K562 (cell line): ENCODE measurements at regions not wholly inside any gene's neighbourhood (a gene's known extent, or its start where the extent isn't known, plus 50 kb on each side); places are given as distances from the start of the nearest gene placed in this dataset.

Experiments
- ATAC-seq: fragments of 200-7000 bp; cut with Tn5 transposase; 3 replicates; pipeline ENCODE4 v1.9.1; 2020; ENCODE audit warnings: moderate library complexity
- BruUV-seq: library from RNA; stranded (reverse); fragments of 400-500 nt; replicated peaks from 2 replicates; lab custom pipeline; 2021; lab: Mats Ljungman, UMichigan
- CTCF ChIA-PET: fragments of 300-600 bp; formaldehyde crosslinking; extraction: SDS; loops from one replicate; lab custom pipeline; 2021; ENCODE audit warnings: low intra/inter-chr PET ratio; lab: Yijun Ruan, JAX
- POLR2A ChIA-PET: fragments of 300-600, 350-650 bp; sonication (Branson Sonifier 250); formaldehyde crosslinking; extraction: SDS; loops from one replicate; lab custom pipeline; 2021; ENCODE audit warnings: antibody characterized with exemption, inconsistent platforms; lab: Yijun Ruan, JAX
- DNase-seq, 4 experiments: peaks; one replicate each; pipeline versions ENCODE4 v3.0.0 to v3.0.0-alpha.2; 2011 to 2018; ENCODE audit warnings: low spot score in 3 of 4, mixed read lengths in 3 of 4; ENCODE audit errors: extremely low read depth in 1 of 4
- FAIRE-seq: peaks from 2 replicates; lab custom pipeline; 2011; peaks lifted over from hg19 to GRCh38; lab: Jason Lieb, UNC
- H2AFZ ChIP-seq: 2 replicates; pipeline ENCODE4 v1.6.0; 2011; ENCODE audit warnings: low read depth, low read length, control low read depth, inconsistent platforms
- H3K27ac ChIP-seq: fragments of 200-600 bp; 3 replicates; pipeline ENCODE4 v1.8.0; 2011; ENCODE audit warnings: low read depth, mild to moderate bottlenecking, control low read depth, inconsistent platforms, low read length, moderate library complexity, mixed read lengths; ENCODE audit errors: extremely low read depth
- H3K27me3 ChIP-seq, 2 experiments: fragments of 300-600 bp in 1 of 2; 2 replicates in 1 of 2; 3 replicates in 1 of 2; pipeline versions ENCODE4 v1.6.0 to v1.8.0; 2011; ENCODE audit warnings: inconsistent platforms in 2 of 2, low read length in 2 of 2, mild to moderate bottlenecking in 1 of 2, mixed read lengths in 1 of 2, moderate library complexity in 1 of 2; ENCODE audit not compliant: control insufficient read depth in 2 of 2, insufficient read depth in 2 of 2
- H3K36me3 ChIP-seq: fragments of 300-600 bp; 3 replicates; pipeline ENCODE4 v1.8.0; 2011; ENCODE audit warnings: mild to moderate bottlenecking, low read length, inconsistent platforms; ENCODE audit not compliant: control insufficient read depth, insufficient read depth
- H3K4me1 ChIP-seq, 2 experiments: fragments of 200-600 bp in 1 of 2; replicated peaks in 1 of 2; 2 replicates in 1 of 2; 3 replicates in 1 of 2; pipeline versions ENCODE4 v1.5.1 to v1.8.0; 2011; ENCODE audit warnings: inconsistent platforms in 2 of 2, low read length in 2 of 2, mild to moderate bottlenecking in 1 of 2, mixed read lengths in 1 of 2, moderate library complexity in 1 of 2; ENCODE audit not compliant: control insufficient read depth in 2 of 2, insufficient read depth in 2 of 2
- H3K4me2 ChIP-seq: 2 replicates; pipeline ENCODE4 v1.6.1; 2011; ENCODE audit warnings: low read length, control low read depth, inconsistent platforms, mixed read lengths; ENCODE audit not compliant: insufficient read depth
- H3K4me3 ChIP-seq: fragments of 200-600 bp; sonication (generic), shearing (Covaris generic); 2 replicates; pipeline ENCODE4 v1.5.1; 2016; ENCODE audit warnings: control low read depth, inconsistent platforms
- H3K79me2 ChIP-seq: fragments of 200-600 bp; 3 replicates; pipeline ENCODE4 v1.8.0; 2011; ENCODE audit warnings: low read length, inconsistent platforms; ENCODE audit not compliant: control insufficient read depth, insufficient read depth
- H3K9ac ChIP-seq, 2 experiments: 2 replicates each; pipeline versions ENCODE4 v1.6.0 to v1.6.1; 2011; ENCODE audit warnings: low read depth in 2 of 2, low read length in 2 of 2, control low read depth in 1 of 2, inconsistent platforms in 1 of 2, mild to moderate bottlenecking in 1 of 2, mixed read lengths in 1 of 2; ENCODE audit not compliant: insufficient read depth in 1 of 2
- H3K9me1 ChIP-seq: one replicate; pipeline ENCODE4 v1.6.0; 2011; ENCODE audit warnings: inconsistent platforms, mild to moderate bottlenecking, low read length, moderate library complexity; ENCODE audit not compliant: control insufficient read depth, insufficient read depth
- H3K9me3 ChIP-seq: replicated peaks from 2 replicates; pipeline ENCODE4 v1.5.1; 2011; ENCODE audit warnings: low read depth, low read length, inconsistent platforms; ENCODE audit not compliant: control insufficient read depth, insufficient read depth
- H4K20me1 ChIP-seq: replicated peaks from 2 replicates; pipeline ENCODE4 v1.6.1; 2011; ENCODE audit warnings: low read length, inconsistent platforms, mixed read lengths; ENCODE audit not compliant: control insufficient read depth, insufficient read depth
- BDP1 ChIP-seq: IDR thresholded peaks from 3 replicates; pipeline ENCODE4 v1.6.1; 2011; ENCODE audit not compliant: insufficient read length, insufficient read depth
- CREBBP ChIP-seq: IDR thresholded peaks from one replicate; pipeline ENCODE4 v1.6.1; 2012; ENCODE audit warnings: low read depth, mild to moderate bottlenecking, control low read depth, inconsistent platforms, low read length
- CREM ChIP-seq: IDR thresholded peaks from 2 replicates; pipeline ENCODE4 v1.6.1; 2014; ENCODE audit warnings: antibody characterized with exemption, low read depth
- EHMT2 ChIP-seq: fragments of 450-650 bp; IDR thresholded peaks from 2 replicates; pipeline ENCODE4 v1.6.1; 2018; ENCODE audit warnings: antibody characterized with exemption
- PCBP2 ChIP-seq: fragments of 200-400 bp; formaldehyde crosslinking; IDR thresholded peaks from 2 replicates; pipeline ENCODE4 v1.6.1; 2018; ENCODE audit warnings: low read length, low read depth, mild to moderate bottlenecking, moderate library complexity; ENCODE audit not compliant: poor library complexity, severe bottlenecking
- SIRT6 ChIP-seq: IDR thresholded peaks from one replicate; pipeline ENCODE4 v1.6.1; 2012; ENCODE audit warnings: low read depth, mild to moderate bottlenecking, control low read depth, inconsistent platforms, low read length, moderate library complexity
- SMARCA4 ChIP-seq: fragments of 450-650 bp; IDR thresholded peaks from 2 replicates; pipeline ENCODE4 v1.6.1; 2016
- TBP ChIP-seq: optimal IDR thresholded peaks from 2 replicates; pipeline ENCODE3; 2011; ENCODE audit warnings: low read depth, low read length, improper control_type of control experiment
- TEAD2 ChIP-seq: fragments of 450-650 bp; IDR thresholded peaks from 2 replicates; pipeline ENCODE4 v1.6.1; 2016; ENCODE audit warnings: missing genetic modification characterization, control low read depth, missing compliant biosample characterization
- XRCC3 ChIP-seq: fragments of 450-650 bp; IDR thresholded peaks from 2 replicates; pipeline ENCODE4 v1.6.1; 2017; ENCODE audit warnings: mild to moderate bottlenecking, moderate library complexity
- XRCC5 ChIP-seq: fragments of 200-400 bp; formaldehyde crosslinking; IDR thresholded peaks from 2 replicates; pipeline ENCODE4 v1.6.1; 2017; ENCODE audit warnings: low read depth, mild to moderate bottlenecking, low read length
- ZZZ3 ChIP-seq: fragments of 450-650 bp; IDR thresholded peaks from 2 replicates; pipeline ENCODE4 v1.6.1; 2016; ENCODE audit warnings: antibody characterized with exemption, mild to moderate bottlenecking, moderate library complexity
- WGBS: fragments of 100-300 bp; shearing (Covaris generic); methylation state at CpG from one replicate; pipeline ENCODE4 v1.1.6; 2016; ENCODE audit warnings: low coverage, mixed read lengths; ENCODE audit not compliant: insufficient coverage; ENCODE audit errors: missing lambda C conversion rate; 5-methylcytosine and 5-hydroxymethylcytosine counted together
- in situ Hi-C: fragments of 300-500 bp; cut with MboI; formaldehyde crosslinking; loops from 4 replicates; pipeline ENCODE4 v1.15.0; 2018; ENCODE audit warnings: inconsistent platforms, mixed read lengths
- intact Hi-C: fragments of 100-400 bp; cut with micrococcal nuclease; formaldehyde crosslinking; loops from 2 replicates; pipeline ENCODE4 v1.14.2; 2022
- TF ChIP-seq, protein P1 (sequence below): fragments of 450-650 bp; IDR thresholded peaks from 2 replicates; pipeline ENCODE4 v1.6.1; 2016; ENCODE audit warnings: borderline replicate concordance
- TF ChIP-seq, protein P2 (sequence below): fragments of 450-650 bp; formaldehyde crosslinking; IDR thresholded peaks from 2 replicates; pipeline ENCODE4 v1.4.0; 2020; ENCODE audit warnings: mild to moderate bottlenecking, moderate library complexity

DNA sequence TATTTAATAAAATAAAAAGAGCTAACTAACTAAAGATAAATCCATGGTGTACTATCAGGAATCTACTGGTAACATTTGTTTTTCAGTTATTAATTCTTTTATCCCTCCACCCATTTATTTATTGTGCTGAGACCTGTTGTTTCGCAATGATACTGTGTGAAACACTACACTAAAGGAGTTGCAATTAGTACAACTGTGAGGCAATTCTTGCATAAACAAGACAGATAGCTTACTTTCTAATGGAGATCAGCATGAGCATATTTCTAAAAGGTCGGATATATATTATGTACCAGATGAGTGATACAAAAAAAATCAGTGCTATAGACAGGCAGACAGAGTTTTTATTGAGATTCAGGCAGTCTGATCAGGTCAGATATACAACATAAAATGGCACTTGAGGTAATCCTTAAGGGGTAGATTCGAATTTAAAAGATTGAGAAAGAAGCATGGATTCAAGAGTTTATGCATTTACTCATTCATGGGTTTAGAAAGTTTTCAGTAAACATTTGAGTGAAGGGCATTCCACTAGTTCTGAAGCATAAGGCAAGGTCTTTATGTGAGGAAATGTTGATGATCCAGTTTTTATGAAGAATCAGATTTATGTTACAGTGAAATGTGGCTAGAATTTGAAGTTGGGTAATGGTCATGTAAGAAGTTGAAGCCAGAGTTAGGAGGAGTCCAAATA is 147.6 kb downstream of the POLR1F start (continued):
- TF ChIP-seq, protein P1, sequence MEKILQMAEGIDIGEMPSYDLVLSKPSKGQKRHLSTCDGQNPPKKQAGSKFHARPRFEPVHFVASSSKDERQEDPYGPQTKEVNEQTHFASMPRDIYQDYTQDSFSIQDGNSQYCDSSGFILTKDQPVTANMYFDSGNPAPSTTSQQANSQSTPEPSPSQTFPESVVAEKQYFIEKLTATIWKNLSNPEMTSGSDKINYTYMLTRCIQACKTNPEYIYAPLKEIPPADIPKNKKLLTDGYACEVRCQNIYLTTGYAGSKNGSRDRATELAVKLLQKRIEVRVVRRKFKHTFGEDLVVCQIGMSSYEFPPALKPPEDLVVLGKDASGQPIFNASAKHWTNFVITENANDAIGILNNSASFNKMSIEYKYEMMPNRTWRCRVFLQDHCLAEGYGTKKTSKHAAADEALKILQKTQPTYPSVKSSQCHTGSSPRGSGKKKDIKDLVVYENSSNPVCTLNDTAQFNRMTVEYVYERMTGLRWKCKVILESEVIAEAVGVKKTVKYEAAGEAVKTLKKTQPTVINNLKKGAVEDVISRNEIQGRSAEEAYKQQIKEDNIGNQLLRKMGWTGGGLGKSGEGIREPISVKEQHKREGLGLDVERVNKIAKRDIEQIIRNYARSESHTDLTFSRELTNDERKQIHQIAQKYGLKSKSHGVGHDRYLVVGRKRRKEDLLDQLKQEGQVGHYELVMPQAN = no peak
- TF ChIP-seq TEAD2 (no peak), SMARCA4 (no peak)
- TF ChIP-seq, all 486 proteins: peak for 0

DNA sequence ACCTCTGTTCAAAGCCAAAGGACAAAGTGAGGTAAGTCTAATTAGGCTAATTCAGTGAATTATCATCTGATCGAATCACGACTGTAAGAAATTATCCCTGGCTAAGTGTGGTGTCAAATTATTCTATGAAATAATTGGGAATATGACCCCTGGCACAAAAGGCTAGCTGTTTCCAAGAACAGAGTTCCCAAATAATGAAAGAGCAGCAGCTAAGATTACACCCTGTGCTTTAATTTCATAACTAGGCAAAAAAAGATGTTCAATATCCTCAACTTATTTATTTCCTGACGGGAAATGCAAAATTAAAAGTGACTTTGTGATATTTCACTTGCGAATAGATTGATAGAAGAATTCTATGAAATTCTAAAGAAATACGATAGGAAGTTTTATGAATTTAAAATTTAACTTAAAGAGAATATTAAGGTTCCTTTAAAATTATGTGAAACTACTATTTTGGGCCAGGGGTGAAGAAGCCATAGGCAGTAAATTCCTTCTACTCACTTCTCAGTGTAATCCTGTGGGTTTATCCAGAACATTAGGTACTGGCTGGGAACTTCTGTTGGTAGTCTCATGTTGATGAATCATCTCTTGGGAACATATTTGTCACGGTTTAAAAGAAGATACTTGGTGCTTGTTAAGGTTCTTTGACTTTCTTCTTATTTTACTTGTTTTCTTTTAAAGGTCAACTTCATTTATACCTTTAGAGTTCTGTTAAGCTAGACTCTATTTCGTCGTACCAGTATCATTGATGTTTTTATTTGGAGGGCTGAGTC is 148.5 kb downstream of the POLR1F start:
- TF ChIP-seq XRCC5 (no peak), XRCC3 (no peak), CREM (no peak), CREBBP (no peak), ZZZ3 (no peak), TBP (no peak), EHMT2 (no peak), SIRT6 (no peak), PCBP2 (no peak), BDP1 (no peak)
- TF ChIP-seq, protein P2, sequence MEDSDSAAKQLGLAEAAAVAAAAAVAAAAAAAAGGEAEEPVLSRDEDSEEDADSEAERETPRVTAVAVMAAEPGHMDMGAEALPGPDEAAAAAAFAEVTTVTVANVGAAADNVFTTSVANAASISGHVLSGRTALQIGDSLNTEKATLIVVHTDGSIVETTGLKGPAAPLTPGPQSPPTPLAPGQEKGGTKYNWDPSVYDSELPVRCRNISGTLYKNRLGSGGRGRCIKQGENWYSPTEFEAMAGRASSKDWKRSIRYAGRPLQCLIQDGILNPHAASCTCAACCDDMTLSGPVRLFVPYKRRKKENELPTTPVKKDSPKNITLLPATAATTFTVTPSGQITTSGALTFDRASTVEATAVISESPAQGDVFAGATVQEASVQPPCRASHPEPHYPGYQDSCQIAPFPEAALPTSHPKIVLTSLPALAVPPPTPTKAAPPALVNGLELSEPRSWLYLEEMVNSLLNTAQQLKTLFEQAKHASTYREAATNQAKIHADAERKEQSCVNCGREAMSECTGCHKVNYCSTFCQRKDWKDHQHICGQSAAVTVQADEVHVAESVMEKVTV (CRISPR knock-in tag) = no peak
- Histone ChIP-seq H3K9ac (no peak overlapping the region), H3K27me3 (no peaks in the 10 kb centered on the region), H3K36me3 (no peaks in the 10 kb centered on the region), H3K4me2 (no peak overlapping the region), H3K4me1 (no peaks in the 10 kb centered on the region), H3K79me2 (no peaks in the 10 kb centered on the region), H2AFZ (no peak overlapping the region), H3K9me1 (no peaks in the 10 kb centered on the region), H3K4me3 (no peak overlapping the region), H3K9me3 (no peaks in the 10 kb centered on the region; the same call in 1 of the 2 replicates), H4K20me1 (no peaks in the 10 kb centered on the region), H3K27ac (no peak overlapping the region)
- in situ Hi-C loops = no loop called here
- ChIA-PET POLR2A (no interaction called here), CTCF (no interaction called here)
- DNase-seq = no peak
- intact Hi-C loops = no loop called here
- no peak for FAIRE-seq
- no TSS peak for BruUV-seq
- WGBS = 3% methylated on average over 8 of the region's 8 CpGs
- no peak for ATAC-seq
